Right lobe of liver (tissue), 4 donors: ENCODE measurements at regions not wholly inside any gene's neighbourhood (a gene's known extent, or its start where the extent isn't known, plus 50 kb on each side); places are given as distances from the start of the nearest gene placed in this dataset.

Experiments
- POLR2A ChIP-seq: fragments of 450-650 bp; IDR thresholded peaks from one replicate; pipeline ENCODE4 v1.6.1; 2017; ENCODE audit warnings: antibody characterized with exemption, mild to moderate bottlenecking
- TF ChIP-seq, protein P1 (sequence below), 4 donors: fragments of 200-600 bp in 3 of 4; fragments of 450-650 bp in 1 of 4; IDR thresholded peaks; one replicate each; pipeline versions ENCODE4 v1.5.1 to v1.8.0; 2016 to 2022; ENCODE audit warnings: antibody characterized with exemption in 4 of 4, mild to moderate bottlenecking in 2 of 4
- donor health status: DM: no; HTN: no; CAD: no.
- donor health status: DM: no; HTN: no; CAD: no.
- donor health status: DM: no; HTN: yes; CAD: no.

DNA sequence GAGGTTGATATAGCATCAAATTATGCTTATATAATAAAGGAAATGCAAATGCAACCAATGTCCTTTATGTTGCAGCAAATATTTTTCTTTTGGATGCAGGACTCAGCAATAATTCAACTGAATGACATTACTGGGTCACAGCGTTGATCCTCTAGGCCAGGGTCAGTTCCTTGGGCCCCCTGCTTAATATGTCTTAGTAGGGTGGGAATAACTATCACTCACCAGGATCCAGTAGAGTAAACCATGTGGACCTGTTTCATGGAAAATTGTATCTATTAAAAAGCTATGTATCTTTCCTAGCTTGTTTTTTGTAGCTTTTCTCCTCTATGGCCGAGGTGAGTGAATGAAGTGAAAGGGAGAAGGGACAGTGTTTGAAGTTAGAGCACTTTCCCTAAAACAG, 161.5 kb upstream of the SSTR1 start:
- TF ChIP-seq, protein P1, sequence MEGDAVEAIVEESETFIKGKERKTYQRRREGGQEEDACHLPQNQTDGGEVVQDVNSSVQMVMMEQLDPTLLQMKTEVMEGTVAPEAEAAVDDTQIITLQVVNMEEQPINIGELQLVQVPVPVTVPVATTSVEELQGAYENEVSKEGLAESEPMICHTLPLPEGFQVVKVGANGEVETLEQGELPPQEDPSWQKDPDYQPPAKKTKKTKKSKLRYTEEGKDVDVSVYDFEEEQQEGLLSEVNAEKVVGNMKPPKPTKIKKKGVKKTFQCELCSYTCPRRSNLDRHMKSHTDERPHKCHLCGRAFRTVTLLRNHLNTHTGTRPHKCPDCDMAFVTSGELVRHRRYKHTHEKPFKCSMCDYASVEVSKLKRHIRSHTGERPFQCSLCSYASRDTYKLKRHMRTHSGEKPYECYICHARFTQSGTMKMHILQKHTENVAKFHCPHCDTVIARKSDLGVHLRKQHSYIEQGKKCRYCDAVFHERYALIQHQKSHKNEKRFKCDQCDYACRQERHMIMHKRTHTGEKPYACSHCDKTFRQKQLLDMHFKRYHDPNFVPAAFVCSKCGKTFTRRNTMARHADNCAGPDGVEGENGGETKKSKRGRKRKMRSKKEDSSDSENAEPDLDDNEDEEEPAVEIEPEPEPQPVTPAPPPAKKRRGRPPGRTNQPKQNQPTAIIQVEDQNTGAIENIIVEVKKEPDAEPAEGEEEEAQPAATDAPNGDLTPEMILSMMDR (IDR thresholded peaks at IDR 0.05) = no peak
- TF ChIP-seq POLR2A = no peak
